CD4-positive, alpha-beta T cell treated with Interleukin-10 for 1 hour (primary cell): ENCODE measurements at regions not wholly inside any gene's neighbourhood (a gene's known extent, or its start where the extent isn't known, plus 50 kb on each side); places are given as distances from the start of the nearest gene placed in this dataset.
"Not testable (repeated sequence)": the region's sequence is repeated elsewhere in the genome, so short reads cannot be mapped to it uniquely, and the experiment has no call there.

Experiments
- DNase-seq: peaks from one replicate; pipeline ENCODE4 v3.0.0-alpha.2; 2020

GRCh38 chr1:94668528-94668927 lies 127.0 kb upstream of the F3 start:
- DNase-seq = no peak

- no peak for DNase-seq
These were observed 126.3 kb upstream of the F3 start for GRCh38 chr1:94667818-94668217.

- DNase-seq = no peak
These were observed 125.2 kb upstream of the F3 start for GRCh38 chr1:94666797-94667196.

GRCh38 chr1:94661431-94661932 lies 119.9 kb upstream of the F3 start:
- DNase-seq = no peak

GRCh38 chr1:94660994-94661393 lies 119.4 kb upstream of the F3 start:
- DNase-seq = no peak

GRCh38 chr1:94660258-94660657 lies 118.7 kb upstream of the F3 start:
- DNase-seq = no peak

GRCh38 chr1:94659202-94659601 lies 117.6 kb upstream of the F3 start:
- not testable (repeated sequence) for DNase-seq

- no peak for DNase-seq
These were observed 116.7 kb upstream of the F3 start for GRCh38 chr1:94658221-94658620.

GRCh38 chr1:94657776-94658175 lies 116.2 kb upstream of the F3 start:
- DNase-seq = not testable (repeated sequence)

- no peak for DNase-seq
These were observed 115.4 kb upstream of the F3 start for GRCh38 chr1:94656967-94657366.

- no peak for DNase-seq
These were observed 113.4 kb upstream of the F3 start for GRCh38 chr1:94654919-94655318.

GRCh38 chr1:94654459-94654858 lies 112.9 kb upstream of the F3 start:
- no peak for DNase-seq

- no peak for DNase-seq
These were observed 112.5 kb upstream of the F3 start for GRCh38 chr1:94654031-94654430.

GRCh38 chr1:94653454-94653853 lies 111.9 kb upstream of the F3 start:
- no peak for DNase-seq

- no peak for DNase-seq
These were observed 109.5 kb upstream of the F3 start for GRCh38 chr1:94651076-94651475.

GRCh38 chr1:94650301-94650700 lies 108.7 kb upstream of the F3 start:
- no peak for DNase-seq

- DNase-seq = no peak
These were observed 106.9 kb upstream of the F3 start for GRCh38 chr1:94648225-94649007.

GRCh38 chr1:94646786-94647555 lies 105.4 kb upstream of the F3 start:
- no peak for DNase-seq

- DNase-seq = no peak
These were observed 104.6 kb upstream of the F3 start for GRCh38 chr1:94646141-94646643.

- DNase-seq = no peak
These were observed 102.8 kb upstream of the F3 start for GRCh38 chr1:94644352-94644751.

GRCh38 chr1:94643819-94644218 lies 102.3 kb upstream of the F3 start:
- no peak for DNase-seq

- no peak for DNase-seq
These were observed 101.2 kb upstream of the F3 start for GRCh38 chr1:94642617-94643321.

GRCh38 chr1:94641990-94642389 lies 100.4 kb upstream of the F3 start:
- DNase-seq = no peak
